WTC11 (cell line): ENCODE measurements at regions not wholly inside any gene's neighbourhood (a gene's known extent, or its start where the extent isn't known, plus 50 kb on each side); places are given as distances from the start of the nearest gene placed in this dataset.

Experiments
- CBFB ChIP-seq: sonication (generic); formaldehyde crosslinking; IDR thresholded peaks from 2 replicates; pipeline ENCODE4 v1.8.1; 2022; ENCODE audit warnings: mild to moderate bottlenecking, low read depth, missing genetic modification reagents
- CTCF ChIP-seq: fragments of 200-600 bp; IDR thresholded peaks from 2 replicates; pipeline ENCODE4 v1.8.0; 2022; ENCODE audit warnings: antibody characterized with exemption

GRCh38 chr10:44185315-44185666 lies 199.6 kb downstream of the CXCL12 start:
- TF ChIP-seq CBFB (no peak), CTCF (no peak)
